Dendritic cell treated with granulocyte-macrophage colony-stimulating factor and Interleukin-4, amounts not matched to agents 40 ng/mL and 50 ng/mL, for 4 days (primary cell): ENCODE measurements at regions not wholly inside any gene's neighbourhood (a gene's known extent, or its start where the extent isn't known, plus 50 kb on each side); places are given as distances from the start of the nearest gene placed in this dataset.

Experiments
- H3K27ac Mint-ChIP-seq: one replicate; pipeline ENCODE4 v1.8.0; 2022; ENCODE audit warnings: mild to moderate bottlenecking, mixed read lengths
- H3K27me3 Mint-ChIP-seq: one replicate; pipeline ENCODE4 v1.8.0; 2022; ENCODE audit warnings: mild to moderate bottlenecking, mixed read lengths
- H3K36me3 Mint-ChIP-seq: one replicate; pipeline ENCODE4 v1.8.0; 2022; ENCODE audit warnings: low read depth, mixed read lengths
- H3K4me1 Mint-ChIP-seq: one replicate; pipeline ENCODE4 v1.8.0; 2022; ENCODE audit warnings: low read depth, mixed read lengths
- H3K4me3 Mint-ChIP-seq: one replicate; pipeline ENCODE4 v1.8.0; 2022; ENCODE audit warnings: mild to moderate bottlenecking, moderate library complexity, mixed read lengths
- H3K9me3 Mint-ChIP-seq: one replicate; pipeline ENCODE4 v1.8.0; 2022; ENCODE audit warnings: mixed read lengths
- intact Hi-C: fragments of 100-400 bp; cut with micrococcal nuclease; formaldehyde crosslinking; loops from one replicate; pipeline ENCODE4 v1.15.0; 2022

- H3K27ac Mint-ChIP-seq: no peak overlapping the region
- intact Hi-C loops: no loop called here
- H3K36me3 Mint-ChIP-seq: no peaks in the 10 kb centered on the region
- no peaks in the 10 kb centered on the region for H3K4me1 Mint-ChIP-seq
- H3K4me3 Mint-ChIP-seq: no peak overlapping the region
- H3K9me3 Mint-ChIP-seq: no peaks in the 10 kb centered on the region
- H3K27me3 Mint-ChIP-seq: peaks cover 6% of the 10 kb centered on the region
Measured at GRCh38 chr14:95034788-95035187, 122.5 kb downstream of the DICER1 start.

- intact Hi-C loops: no loop called here
- Mint-ChIP-seq H3K4me1 (no peaks in the 10 kb centered on the region), H3K36me3 (no peaks in the 10 kb centered on the region), H3K27me3 (peaks cover 6% of the 10 kb centered on the region), H3K27ac (no peak overlapping the region), H3K9me3 (no peaks in the 10 kb centered on the region), H3K4me3 (no peak overlapping the region)
Measured at GRCh38 chr14:95033682-95034632, 123.4 kb downstream of the DICER1 start.

- no peak overlapping the region for H3K4me3 Mint-ChIP-seq
- H3K36me3 Mint-ChIP-seq: no peaks in the 10 kb centered on the region
- no peaks in the 10 kb centered on the region for H3K9me3 Mint-ChIP-seq
- intact Hi-C loops: no loop called here
- H3K27me3 Mint-ChIP-seq: peaks cover 6% of the 10 kb centered on the region
- H3K4me1 Mint-ChIP-seq: no peaks in the 10 kb centered on the region
- H3K27ac Mint-ChIP-seq: no peak overlapping the region
Measured at GRCh38 chr14:95033031-95033430, 124.3 kb downstream of the DICER1 start.

- H3K27me3 Mint-ChIP-seq: peaks cover 1% of the 10 kb centered on the region
- no peaks in the 10 kb centered on the region for H3K36me3 Mint-ChIP-seq
- no peaks in the 10 kb centered on the region for H3K9me3 Mint-ChIP-seq
- H3K4me1 Mint-ChIP-seq: no peaks in the 10 kb centered on the region
- H3K4me3 Mint-ChIP-seq: no peak overlapping the region
- H3K27ac Mint-ChIP-seq: no peak overlapping the region
- intact Hi-C loops: no loop called here
Measured at GRCh38 chr14:95026851-95027463, 130.4 kb downstream of the DICER1 start.

- Mint-ChIP-seq H3K27ac (no peak overlapping the region), H3K4me3 (no peak overlapping the region), H3K36me3 (no peaks in the 10 kb centered on the region), H3K27me3 (peaks cover 4% of the 10 kb centered on the region), H3K9me3 (no peaks in the 10 kb centered on the region), H3K4me1 (no peaks in the 10 kb centered on the region)
- intact Hi-C loops: no loop called here
Measured at GRCh38 chr14:95025941-95026340, 131.4 kb downstream of the DICER1 start.

GRCh38 chr14:95025218-95025617 lies 132.1 kb downstream of the DICER1 start:
- Mint-ChIP-seq H3K4me3 (no peak overlapping the region), H3K27me3 (peaks cover 4% of the 10 kb centered on the region), H3K27ac (no peak overlapping the region)

GRCh38 chr14:95024380-95024779 lies 132.9 kb downstream of the DICER1 start:
- H3K27ac Mint-ChIP-seq: no peak overlapping the region
- no peaks in the 10 kb centered on the region for H3K36me3 Mint-ChIP-seq
- H3K27me3 Mint-ChIP-seq: peaks cover 4% of the 10 kb centered on the region
- H3K9me3 Mint-ChIP-seq: no peaks in the 10 kb centered on the region
- intact Hi-C loops: no loop called here
- no peak overlapping the region for H3K4me3 Mint-ChIP-seq
- H3K4me1 Mint-ChIP-seq: no peaks in the 10 kb centered on the region

More at GRCh38 chr14:95025218-95025617, 132.1 kb downstream of the DICER1 start:
- H3K36me3 Mint-ChIP-seq: no peaks in the 10 kb centered on the region
- no peaks in the 10 kb centered on the region for H3K4me1 Mint-ChIP-seq
- intact Hi-C loops: no loop called here
- H3K9me3 Mint-ChIP-seq: no peaks in the 10 kb centered on the region

- H3K36me3 Mint-ChIP-seq: no peaks in the 10 kb centered on the region
- peaks cover 4% of the 10 kb centered on the region for H3K27me3 Mint-ChIP-seq
- intact Hi-C loops: no loop called here
- no peaks in the 10 kb centered on the region for H3K9me3 Mint-ChIP-seq
- no peaks in the 10 kb centered on the region for H3K4me1 Mint-ChIP-seq
- H3K4me3 Mint-ChIP-seq: no peak overlapping the region
- no peak overlapping the region for H3K27ac Mint-ChIP-seq
Measured at GRCh38 chr14:95023886-95024285, 133.4 kb downstream of the DICER1 start.

GRCh38 chr14:95023115-95023514 lies 134.2 kb downstream of the DICER1 start:
- Mint-ChIP-seq H3K27me3 (peaks cover 4% of the 10 kb centered on the region), H3K4me1 (no peaks in the 10 kb centered on the region), H3K4me3 (no peak overlapping the region), H3K27ac (no peak overlapping the region), H3K36me3 (no peaks in the 10 kb centered on the region), H3K9me3 (no peaks in the 10 kb centered on the region)
- intact Hi-C loops: no loop called here

- Mint-ChIP-seq H3K4me1 (no peaks in the 10 kb centered on the region), H3K36me3 (no peaks in the 10 kb centered on the region), H3K4me3 (no peak overlapping the region), H3K9me3 (no peaks in the 10 kb centered on the region), H3K27me3 (peaks cover 4% of the 10 kb centered on the region), H3K27ac (no peak overlapping the region)
- intact Hi-C loops: no loop called here
Measured at GRCh38 chr14:95021588-95021987, 135.7 kb downstream of the DICER1 start.

GRCh38 chr14:95018821-95019220 lies 138.5 kb downstream of the DICER1 start:
- Mint-ChIP-seq H3K27me3 (peaks cover 3% of the 10 kb centered on the region), H3K36me3 (no peaks in the 10 kb centered on the region), H3K27ac (no peak overlapping the region), H3K4me3 (no peak overlapping the region), H3K9me3 (no peaks in the 10 kb centered on the region), H3K4me1 (no peaks in the 10 kb centered on the region)
- intact Hi-C loops: no loop called here

GRCh38 chr14:95015046-95015445 lies 142.3 kb downstream of the DICER1 start:
- Mint-ChIP-seq H3K27ac (no peak overlapping the region), H3K9me3 (no peaks in the 10 kb centered on the region), H3K36me3 (no peaks in the 10 kb centered on the region), H3K4me3 (no peak overlapping the region), H3K4me1 (no peaks in the 10 kb centered on the region), H3K27me3 (peaks cover 5% of the 10 kb centered on the region)
- intact Hi-C loops: no loop called here

- Mint-ChIP-seq H3K27ac (no peak overlapping the region), H3K9me3 (no peaks in the 10 kb centered on the region), H3K4me1 (no peaks in the 10 kb centered on the region), H3K4me3 (no peak overlapping the region), H3K27me3 (peaks cover 7% of the 10 kb centered on the region), H3K36me3 (no peaks in the 10 kb centered on the region)
- intact Hi-C loops: no loop called here
Measured at GRCh38 chr14:95014036-95014435, 143.3 kb downstream of the DICER1 start.

- no peaks in the 10 kb centered on the region for H3K4me1 Mint-ChIP-seq
- intact Hi-C loops: no loop called here
- no peak overlapping the region for H3K4me3 Mint-ChIP-seq
- no peak overlapping the region for H3K27ac Mint-ChIP-seq
- no peaks in the 10 kb centered on the region for H3K36me3 Mint-ChIP-seq
- H3K27me3 Mint-ChIP-seq: peaks cover 8% of the 10 kb centered on the region
- no peaks in the 10 kb centered on the region for H3K9me3 Mint-ChIP-seq
Measured at GRCh38 chr14:95011445-95012006, 145.8 kb downstream of the DICER1 start.
